ENCODE measurements at regions not wholly inside any gene's neighbourhood (a gene's known extent, or its start where the extent isn't known, plus 50 kb on each side); places are given as distances from the start of the nearest gene placed in this dataset.

DNA sequence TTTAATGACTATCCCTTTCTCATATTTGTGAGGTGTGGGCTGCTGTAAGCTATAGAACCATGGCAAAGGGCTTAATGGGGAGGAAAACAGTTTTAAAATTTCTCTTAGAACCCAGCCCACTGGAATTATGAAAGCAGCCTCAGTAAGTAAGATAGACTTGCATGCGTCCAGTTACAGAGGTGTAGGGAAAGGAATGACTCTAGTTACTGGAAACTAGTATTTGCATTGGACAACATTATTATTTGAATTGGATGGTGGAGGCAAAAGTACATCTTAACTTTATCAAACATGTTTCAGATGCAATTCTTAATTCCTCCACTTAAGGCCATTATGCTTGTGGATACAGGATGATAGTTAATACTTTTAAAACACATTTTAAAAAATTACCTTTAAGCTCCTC lies 292.9 kb downstream of the SPRY2 start:
- H3K27ac ChIP-seq, result no peak overlapping the region
- H3K36me3 ChIP-seq, result no peaks in the 10 kb centered on the region

DNA sequence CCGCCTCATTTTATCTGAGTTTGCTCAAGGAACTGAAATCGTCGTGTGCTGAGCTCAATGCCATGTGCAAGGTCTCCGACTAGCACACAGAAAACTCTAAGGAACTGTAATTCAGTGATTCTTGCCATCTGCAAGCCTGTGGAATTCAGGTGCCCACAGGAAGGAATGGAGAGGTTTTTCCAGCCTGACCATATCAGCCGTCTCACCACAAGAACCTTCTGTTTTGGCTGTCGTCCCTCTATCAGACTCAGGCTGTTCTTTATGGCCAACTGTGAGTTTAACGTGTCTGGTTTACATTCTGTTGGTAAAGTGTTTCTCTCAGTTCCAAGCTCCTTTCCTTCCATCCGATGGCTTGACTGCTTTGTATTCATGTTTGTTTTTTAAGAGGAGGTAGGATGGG lies 293.5 kb downstream of the SPRY2 start:
- TF ChIP-seq, protein P1, sequence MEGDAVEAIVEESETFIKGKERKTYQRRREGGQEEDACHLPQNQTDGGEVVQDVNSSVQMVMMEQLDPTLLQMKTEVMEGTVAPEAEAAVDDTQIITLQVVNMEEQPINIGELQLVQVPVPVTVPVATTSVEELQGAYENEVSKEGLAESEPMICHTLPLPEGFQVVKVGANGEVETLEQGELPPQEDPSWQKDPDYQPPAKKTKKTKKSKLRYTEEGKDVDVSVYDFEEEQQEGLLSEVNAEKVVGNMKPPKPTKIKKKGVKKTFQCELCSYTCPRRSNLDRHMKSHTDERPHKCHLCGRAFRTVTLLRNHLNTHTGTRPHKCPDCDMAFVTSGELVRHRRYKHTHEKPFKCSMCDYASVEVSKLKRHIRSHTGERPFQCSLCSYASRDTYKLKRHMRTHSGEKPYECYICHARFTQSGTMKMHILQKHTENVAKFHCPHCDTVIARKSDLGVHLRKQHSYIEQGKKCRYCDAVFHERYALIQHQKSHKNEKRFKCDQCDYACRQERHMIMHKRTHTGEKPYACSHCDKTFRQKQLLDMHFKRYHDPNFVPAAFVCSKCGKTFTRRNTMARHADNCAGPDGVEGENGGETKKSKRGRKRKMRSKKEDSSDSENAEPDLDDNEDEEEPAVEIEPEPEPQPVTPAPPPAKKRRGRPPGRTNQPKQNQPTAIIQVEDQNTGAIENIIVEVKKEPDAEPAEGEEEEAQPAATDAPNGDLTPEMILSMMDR (IDR thresholded peaks at IDR 0.05), result no peak
- no peak overlapping the region for H3K27ac ChIP-seq
- no peaks in the 10 kb centered on the region for H3K36me3 ChIP-seq
- no peaks in the 10 kb centered on the region for H3K27me3 ChIP-seq
- no peaks in the 10 kb centered on the region for H3K9me3 ChIP-seq
- peaks cover 0 to 5% of the 10 kb centered on the region in 2 experiments for H3K4me1 ChIP-seq (ENCODE audit: control insufficient read depth in 1 of 2, insufficient read depth in 1 of 2, low read depth in 1 of 2, low read length in 1 of 2)
- no peak overlapping the region for H3K4me3 ChIP-seq (ENCODE audit: low read depth in 1 of 2, low read length in 1 of 2)

More for the DNA sequence above, 292.9 kb downstream of the SPRY2 start:
- Histone ChIP-seq H3K4me3 (ENCODE audit: low read depth in 1 of 2, low read length in 1 of 2) (no peak overlapping the region), H3K27me3 (no peaks in the 10 kb centered on the region), H3K4me1 (ENCODE audit: control insufficient read depth in 1 of 2, insufficient read depth in 1 of 2, low read depth in 1 of 2, low read length in 1 of 2) (peaks cover 0 to 5% of the 10 kb centered on the region in 2 experiments), H3K9me3 (no peaks in the 10 kb centered on the region)
- TF ChIP-seq, protein P1 (IDR thresholded peaks at IDR 0.05), result no peak

DNA sequence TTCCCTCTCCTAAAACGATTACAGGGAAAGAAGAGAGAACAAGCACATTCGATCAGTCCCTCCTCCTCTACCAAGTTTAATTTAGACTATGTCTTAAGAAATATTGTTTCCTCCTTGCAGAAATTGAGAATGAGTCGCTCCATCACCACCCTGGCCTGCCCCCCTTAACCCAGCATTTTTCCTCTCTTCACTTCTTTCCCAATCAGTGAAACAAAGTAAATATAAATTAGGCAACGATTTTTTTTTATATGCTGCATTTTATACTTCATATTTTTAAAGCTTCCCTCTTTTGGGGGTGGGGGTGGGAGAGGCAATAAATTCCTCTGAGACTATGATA lies 300.0 kb downstream of the SPRY2 start:
- Histone ChIP-seq H3K27me3 (no peaks in the 10 kb centered on the region), H3K27ac (no peak overlapping the region), H3K4me3 (ENCODE audit: low read depth in 1 of 2, low read length in 1 of 2) (no peak overlapping the region), H3K4me1 (ENCODE audit: control insufficient read depth in 1 of 2, insufficient read depth in 1 of 2, low read depth in 1 of 2, low read length in 1 of 2) (peaks cover 17 to 20% of the 10 kb centered on the region in 2 experiments), H3K36me3 (no peaks in the 10 kb centered on the region), H3K9me3 (no peaks in the 10 kb centered on the region)
- TF ChIP-seq, protein P1 (IDR thresholded peaks at IDR 0.05), result no peak

DNA sequence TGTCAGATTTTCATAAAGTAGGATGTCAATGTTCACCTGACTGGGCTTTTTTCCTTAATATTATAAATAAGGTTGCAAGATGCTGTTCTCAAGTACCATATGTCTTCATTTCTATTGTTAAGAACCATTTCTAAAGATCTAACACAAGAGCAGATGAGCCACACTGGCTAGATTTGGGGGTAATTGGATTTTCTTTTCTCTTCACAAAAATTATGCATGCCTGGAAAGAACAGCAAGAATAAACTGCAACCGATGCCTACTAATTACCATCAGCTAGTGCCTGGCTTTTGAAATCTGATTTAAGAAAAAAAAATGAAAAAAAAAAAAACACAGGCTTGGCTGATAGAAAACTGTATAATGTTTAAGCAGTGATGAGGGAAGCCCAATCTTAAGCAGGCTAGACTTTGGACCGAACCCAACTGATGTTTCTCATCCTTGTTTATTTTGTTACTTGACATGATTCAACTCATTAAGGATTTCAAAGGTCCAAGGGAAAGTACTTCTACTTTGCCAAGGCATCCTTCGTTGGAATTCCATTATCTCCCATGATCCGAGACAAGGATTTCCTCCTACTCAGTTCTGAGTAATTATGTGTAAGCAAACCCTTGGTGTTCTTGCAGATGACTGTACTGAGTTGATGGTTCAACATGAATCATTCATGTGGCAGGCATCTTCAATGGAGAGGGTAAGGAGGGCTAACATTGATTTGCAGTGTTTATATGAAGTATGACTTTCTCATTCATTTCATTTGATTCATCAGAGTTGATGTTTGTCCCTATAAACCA lies 300.5 kb downstream of the SPRY2 start:
- Histone ChIP-seq H3K36me3 (no peaks in the 10 kb centered on the region), H3K9me3 (no peaks in the 10 kb centered on the region), H3K4me3 (ENCODE audit: low read depth in 1 of 2, low read length in 1 of 2) (no peak overlapping the region), H3K27me3 (no peaks in the 10 kb centered on the region), H3K27ac (no peak overlapping the region), H3K4me1 (ENCODE audit: control insufficient read depth in 1 of 2, insufficient read depth in 1 of 2, low read depth in 1 of 2, low read length in 1 of 2) (peaks cover 17 to 21% of the 10 kb centered on the region in 2 experiments)
- TF ChIP-seq, protein P1 (IDR thresholded peaks at IDR 0.05), result no peak

DNA sequence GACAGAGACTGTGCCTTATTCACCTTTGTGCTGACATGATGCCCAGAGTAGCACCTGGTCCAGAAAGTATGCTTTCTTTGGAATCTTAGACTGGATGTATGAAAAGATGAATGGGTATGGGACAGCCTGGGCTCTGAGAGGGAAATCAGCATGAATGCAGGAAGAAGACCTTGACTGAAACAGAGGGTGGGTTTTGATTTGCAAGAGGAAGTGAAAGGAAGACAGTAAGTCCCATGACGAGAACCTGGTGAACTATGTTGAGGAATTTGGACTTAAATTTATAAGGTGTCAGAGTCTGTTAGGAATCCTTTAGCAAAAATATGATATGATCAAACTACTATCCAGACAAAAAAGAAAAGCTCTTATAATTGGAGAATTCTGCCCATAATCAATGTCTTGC lies 301.9 kb downstream of the SPRY2 start:
- no peak overlapping the region for H3K4me3 ChIP-seq (ENCODE audit: low read depth in 1 of 2, low read length in 1 of 2)
- H3K36me3 ChIP-seq, result no peaks in the 10 kb centered on the region
- H3K9me3 ChIP-seq, result no peaks in the 10 kb centered on the region
- TF ChIP-seq, protein P1 (IDR thresholded peaks at IDR 0.05), result no peak
- no peak overlapping the region for H3K27ac ChIP-seq
- no peaks in the 10 kb centered on the region for H3K27me3 ChIP-seq
- peaks cover 17 to 21% of the 10 kb centered on the region in 2 experiments for H3K4me1 ChIP-seq (ENCODE audit: control insufficient read depth in 1 of 2, insufficient read depth in 1 of 2, low read depth in 1 of 2, low read length in 1 of 2)
